ENCODE measurements at regions not wholly inside any gene's neighbourhood (a gene's known extent, or its start where the extent isn't known, plus 50 kb on each side); places are given as distances from the start of the nearest gene placed in this dataset.

DNA sequence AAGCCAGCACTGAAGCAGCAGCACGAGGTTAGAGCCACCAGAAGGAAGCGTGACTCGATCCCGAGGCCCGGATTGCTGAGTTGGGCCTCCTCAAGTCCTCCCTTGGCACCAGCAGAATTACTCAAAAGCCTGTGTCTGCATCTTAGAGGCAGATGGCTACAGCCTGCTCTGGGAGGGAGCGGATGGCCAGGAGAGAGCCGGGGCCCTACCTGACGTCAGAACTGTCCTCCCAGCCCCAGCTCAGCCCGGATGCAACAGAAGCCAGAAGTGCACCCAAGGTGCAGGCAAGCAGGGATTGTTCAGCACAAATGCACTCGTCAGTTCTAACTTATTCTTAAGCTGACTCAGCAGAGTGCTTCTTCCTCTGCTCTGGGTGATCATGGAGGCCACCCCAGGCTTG is 155.5 kb upstream of the RPS6KA2 start:
- DNase-seq (ENCODE audit: low read depth): no peak
- TF ChIP-seq, protein P1, sequence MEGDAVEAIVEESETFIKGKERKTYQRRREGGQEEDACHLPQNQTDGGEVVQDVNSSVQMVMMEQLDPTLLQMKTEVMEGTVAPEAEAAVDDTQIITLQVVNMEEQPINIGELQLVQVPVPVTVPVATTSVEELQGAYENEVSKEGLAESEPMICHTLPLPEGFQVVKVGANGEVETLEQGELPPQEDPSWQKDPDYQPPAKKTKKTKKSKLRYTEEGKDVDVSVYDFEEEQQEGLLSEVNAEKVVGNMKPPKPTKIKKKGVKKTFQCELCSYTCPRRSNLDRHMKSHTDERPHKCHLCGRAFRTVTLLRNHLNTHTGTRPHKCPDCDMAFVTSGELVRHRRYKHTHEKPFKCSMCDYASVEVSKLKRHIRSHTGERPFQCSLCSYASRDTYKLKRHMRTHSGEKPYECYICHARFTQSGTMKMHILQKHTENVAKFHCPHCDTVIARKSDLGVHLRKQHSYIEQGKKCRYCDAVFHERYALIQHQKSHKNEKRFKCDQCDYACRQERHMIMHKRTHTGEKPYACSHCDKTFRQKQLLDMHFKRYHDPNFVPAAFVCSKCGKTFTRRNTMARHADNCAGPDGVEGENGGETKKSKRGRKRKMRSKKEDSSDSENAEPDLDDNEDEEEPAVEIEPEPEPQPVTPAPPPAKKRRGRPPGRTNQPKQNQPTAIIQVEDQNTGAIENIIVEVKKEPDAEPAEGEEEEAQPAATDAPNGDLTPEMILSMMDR (conservative IDR thresholded peaks at IDR 0.05; ENCODE audit: low read depth, low read length): no peak
- H3K4me3 ChIP-seq (ENCODE audit: low read length): no peak overlapping the region

DNA sequence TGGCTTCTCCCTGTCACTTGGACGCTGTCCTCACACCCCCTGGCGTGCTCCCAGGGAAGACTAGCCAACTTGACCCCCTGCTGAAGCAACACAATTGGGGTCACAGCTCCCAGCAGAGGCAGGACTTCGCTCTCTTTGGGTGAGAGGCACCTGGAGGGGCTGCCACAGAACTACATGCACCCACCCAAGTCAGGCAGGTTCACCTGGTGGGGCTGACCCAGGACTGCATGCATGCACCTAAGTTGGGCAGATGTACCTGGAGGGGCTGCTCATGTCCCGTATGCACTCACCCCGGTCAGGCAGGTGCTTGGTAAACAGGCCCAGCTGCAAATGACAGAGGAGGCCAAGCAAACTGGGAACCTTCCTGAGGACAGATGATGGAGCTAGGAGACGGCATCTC is 154.3 kb upstream of the RPS6KA2 start:
- no peak for DNase-seq (ENCODE audit: low read depth)
- H3K4me3 ChIP-seq (ENCODE audit: low read length): no peak overlapping the region
- TF ChIP-seq, protein P1 (conservative IDR thresholded peaks at IDR 0.05; ENCODE audit: low read depth, low read length): no peak

- no peak overlapping the region for H3K4me3 ChIP-seq (ENCODE audit: low read length)
- DNase-seq (ENCODE audit: low read depth): no peak
- TF ChIP-seq, protein P1 (conservative IDR thresholded peaks at IDR 0.05; ENCODE audit: low read depth, low read length): no peak
These were observed 153.1 kb upstream of the RPS6KA2 start for GRCh38 chr6:166779963-166780683.

GRCh38 chr6:166779381-166779780 is 152.3 kb upstream of the RPS6KA2 start:
- DNase-seq (ENCODE audit: low read depth): no peak
- TF ChIP-seq, protein P1 (conservative IDR thresholded peaks at IDR 0.05; ENCODE audit: low read depth, low read length): no peak
- no peak overlapping the region for H3K4me3 ChIP-seq (ENCODE audit: low read length)

- TF ChIP-seq, protein P1 (conservative IDR thresholded peaks at IDR 0.05; ENCODE audit: low read depth, low read length): no peak
- H3K4me3 ChIP-seq (ENCODE audit: low read length): no peak overlapping the region
- no peak for DNase-seq (ENCODE audit: low read depth)
These were observed 151.7 kb upstream of the RPS6KA2 start for GRCh38 chr6:166778776-166779175.

- DNase-seq (ENCODE audit: low read depth): no peak
- H3K4me3 ChIP-seq (ENCODE audit: low read length): no peak overlapping the region
- TF ChIP-seq, protein P1 (conservative IDR thresholded peaks at IDR 0.05; ENCODE audit: low read depth, low read length): no peak
These were observed 151.0 kb upstream of the RPS6KA2 start for GRCh38 chr6:166778046-166778445.

DNA sequence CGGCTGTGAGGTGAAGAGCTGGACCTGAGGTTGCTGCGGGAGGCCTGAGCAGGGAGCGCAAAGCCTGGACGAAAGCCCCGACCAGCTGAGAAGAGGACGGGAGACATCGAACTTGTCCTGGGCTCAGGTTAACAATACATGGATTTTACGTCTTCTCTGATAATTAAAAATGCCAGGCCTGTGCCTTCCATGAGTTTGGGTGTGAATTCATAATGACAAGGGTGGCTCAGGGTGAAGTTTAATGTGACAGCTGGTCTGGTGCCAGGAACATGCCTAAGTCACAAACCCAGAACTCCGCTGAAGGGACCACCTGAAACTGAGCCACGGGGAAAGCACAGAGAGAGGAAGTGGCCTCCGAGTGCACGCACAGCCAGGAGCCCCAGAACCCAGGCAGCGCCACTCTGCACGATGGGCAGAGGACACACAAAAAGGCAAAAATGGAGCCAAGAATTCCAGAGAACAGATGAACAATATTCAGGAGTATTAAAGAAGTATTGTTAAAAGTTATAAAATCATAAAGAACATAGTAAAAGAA is 150.1 kb upstream of the RPS6KA2 start:
- no peak for DNase-seq (ENCODE audit: low read depth)
- TF ChIP-seq, protein P1 (conservative IDR thresholded peaks at IDR 0.05; ENCODE audit: low read depth, low read length): no peak
- H3K4me3 ChIP-seq (ENCODE audit: low read length): no peak overlapping the region

Data from retinal pigment epithelial cell (primary cell).